Daoy (cell line): ENCODE measurements at regions not wholly inside any gene's neighbourhood (a gene's known extent, or its start where the extent isn't known, plus 50 kb on each side); places are given as distances from the start of the nearest gene placed in this dataset.

Source experiments
- DNase-seq: peaks from one replicate; pipeline ENCODE4 v3.0.0-alpha.2; 2015; ENCODE audit warnings: low read depth

- no peak for DNase-seq
Measured at GRCh38 chr3:165455793-165456192, 259.6 kb upstream of the SLITRK3 start.

- DNase-seq: no peak
Measured at GRCh38 chr3:165455360-165455759, 259.2 kb upstream of the SLITRK3 start.

- DNase-seq: no peak
Measured at GRCh38 chr3:165451371-165452070, 255.3 kb upstream of the SLITRK3 start.

GRCh38 chr3:165446555-165446954, 250.4 kb upstream of the SLITRK3 start:
- DNase-seq: no peak

GRCh38 chr3:165444745-165445144, 248.6 kb upstream of the SLITRK3 start:
- DNase-seq: no peak

- DNase-seq: no peak
Measured at GRCh38 chr3:165443664-165444063, 247.5 kb upstream of the SLITRK3 start.

GRCh38 chr3:165442061-165442460, 245.9 kb upstream of the SLITRK3 start:
- DNase-seq: no peak

GRCh38 chr3:165440380-165440779, 244.2 kb upstream of the SLITRK3 start:
- no peak for DNase-seq

GRCh38 chr3:165439765-165440164, 243.6 kb upstream of the SLITRK3 start:
- DNase-seq: no peak

GRCh38 chr3:165434516-165434915, 238.3 kb upstream of the SLITRK3 start:
- no peak for DNase-seq

GRCh38 chr3:165406425-165406824, 210.2 kb upstream of the SLITRK3 start:
- DNase-seq: no peak

- DNase-seq: no peak
Measured at GRCh38 chr3:165404357-165405027, 208.3 kb upstream of the SLITRK3 start.

- DNase-seq: no peak
Measured at GRCh38 chr3:165403666-165404065, 207.5 kb upstream of the SLITRK3 start.

- DNase-seq: no peak
Measured at GRCh38 chr3:165395188-165395587, 199.0 kb upstream of the SLITRK3 start.

- no peak for DNase-seq
Measured at GRCh38 chr3:165393461-165393860, 197.3 kb upstream of the SLITRK3 start.

GRCh38 chr3:165390166-165390565, 194.0 kb upstream of the SLITRK3 start:
- DNase-seq: no peak

GRCh38 chr3:165389653-165390052, 193.5 kb upstream of the SLITRK3 start:
- DNase-seq: no peak

GRCh38 chr3:165389064-165389463, 192.9 kb upstream of the SLITRK3 start:
- DNase-seq: no peak

GRCh38 chr3:165383381-165383780, 187.2 kb upstream of the SLITRK3 start:
- no peak for DNase-seq

- DNase-seq: no peak
Measured at GRCh38 chr3:165382672-165383071, 186.5 kb upstream of the SLITRK3 start.

GRCh38 chr3:165378761-165379160, 182.6 kb upstream of the SLITRK3 start:
- no peak for DNase-seq

GRCh38 chr3:165359005-165359404, 162.8 kb upstream of the SLITRK3 start:
- no peak for DNase-seq

GRCh38 chr3:165355316-165355715, 159.1 kb upstream of the SLITRK3 start:
- no peak for DNase-seq

GRCh38 chr3:165347526-165347925, 151.3 kb upstream of the SLITRK3 start:
- DNase-seq: no peak
